IPS DF 6.9 (cell line): ENCODE measurements at regions not wholly inside any gene's neighbourhood (a gene's known extent, or its start where the extent isn't known, plus 50 kb on each side); places are given as distances from the start of the nearest gene placed in this dataset.

Experiments
- DNase-seq: peaks from one replicate; pipeline ENCODE4 v3.0.0-alpha.2; 2013; ENCODE audit warnings: low read depth, low spot score
- H3K27ac ChIP-seq: one replicate; pipeline ENCODE4 v1.5.1; 2013; ENCODE audit warnings: low read length, control low read depth
- H3K27me3 ChIP-seq: 2 replicates; pipeline ENCODE4 v1.6.1; 2013; ENCODE audit warnings: mild to moderate bottlenecking, low read length; ENCODE audit not compliant: control insufficient read depth, insufficient read depth
- H3K36me3 ChIP-seq: 2 replicates; pipeline ENCODE4 v1.6.1; 2013; ENCODE audit warnings: low read length; ENCODE audit not compliant: control insufficient read depth, insufficient read depth
- H3K4me1 ChIP-seq: 2 replicates; pipeline ENCODE4 v1.6.1; 2013; ENCODE audit warnings: low read length; ENCODE audit not compliant: control insufficient read depth, insufficient read depth
- H3K4me3 ChIP-seq: 2 replicates; pipeline ENCODE4 v1.5.1; 2013; ENCODE audit warnings: mild to moderate bottlenecking, low read length
- H3K9me3 ChIP-seq: 2 replicates; pipeline ENCODE4 v1.6.1; 2013; ENCODE audit warnings: low read length, inconsistent platforms; ENCODE audit not compliant: control insufficient read depth, insufficient read depth
- WGBS: extraction: QIAGEN DNeasy Blood & Tissue Kit; methylation state at CpG from one replicate; pipeline ENCODE4 v1.1.7; 2013; ENCODE audit warnings: mixed read lengths, missing lambda C conversion rate; ENCODE audit not compliant: insufficient read length, insufficient coverage; 5-methylcytosine and 5-hydroxymethylcytosine counted together

DNA sequence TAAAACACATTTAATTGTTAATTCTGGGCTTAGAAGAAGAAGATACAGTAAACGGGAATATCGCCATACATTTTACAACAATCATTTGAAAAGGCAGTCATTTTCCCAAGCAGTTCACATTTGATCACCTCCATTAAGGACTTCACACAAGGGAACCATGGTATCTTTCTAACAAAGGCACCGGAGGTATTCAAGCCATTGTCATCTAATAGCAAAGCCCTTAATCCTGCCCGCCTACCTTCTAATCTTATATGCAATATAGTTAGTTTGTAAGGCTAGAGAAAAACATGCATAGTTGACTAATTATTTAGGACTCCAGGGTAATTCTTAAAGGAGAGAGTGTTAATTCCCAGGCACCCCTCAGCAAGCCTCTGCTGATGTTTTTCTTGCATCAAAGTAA lies 83.1 kb downstream of the MRPL32 start:
- no peaks in the 10 kb centered on the region for H3K9me3 ChIP-seq
- no peaks in the 10 kb centered on the region for H3K4me1 ChIP-seq
- no CpG with 5 or more reads among the region's 4 CpGs for WGBS
- no peaks in the 10 kb centered on the region for H3K36me3 ChIP-seq
- DNase-seq: no peak
- H3K27me3 ChIP-seq: no peaks in the 10 kb centered on the region
- no peak overlapping the region for H3K27ac ChIP-seq
- H3K4me3 ChIP-seq: no peak overlapping the region

DNA sequence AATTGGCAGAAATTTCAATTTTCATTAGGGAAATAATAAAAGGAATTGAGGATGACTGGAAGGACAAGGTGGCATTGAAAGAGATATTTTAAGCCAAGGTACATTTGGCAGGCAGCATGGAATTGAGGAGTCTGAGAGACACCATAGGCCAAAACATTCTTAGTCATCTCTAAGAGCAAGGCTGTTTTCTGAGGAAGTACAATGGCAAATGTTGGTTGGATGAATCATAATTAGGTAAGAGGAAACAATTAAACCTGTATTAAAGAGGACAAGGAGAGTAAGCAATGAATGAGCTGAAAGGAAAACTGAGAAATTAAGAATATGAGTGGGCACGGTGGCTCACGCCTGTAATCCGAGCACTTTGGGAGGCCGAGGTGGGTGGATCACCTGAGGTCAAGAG lies 86.3 kb downstream of the MRPL32 start:
- Histone ChIP-seq H3K4me1 (no peaks in the 10 kb centered on the region), H3K27me3 (no peaks in the 10 kb centered on the region; the same call in 1 of the 2 replicates), H3K36me3 (no peaks in the 10 kb centered on the region), H3K27ac (no peak overlapping the region), H3K9me3 (no peaks in the 10 kb centered on the region), H3K4me3 (no peak overlapping the region)
- DNase-seq: no peak
- WGBS: no CpG with 5 or more reads among the region's 4 CpGs

DNA sequence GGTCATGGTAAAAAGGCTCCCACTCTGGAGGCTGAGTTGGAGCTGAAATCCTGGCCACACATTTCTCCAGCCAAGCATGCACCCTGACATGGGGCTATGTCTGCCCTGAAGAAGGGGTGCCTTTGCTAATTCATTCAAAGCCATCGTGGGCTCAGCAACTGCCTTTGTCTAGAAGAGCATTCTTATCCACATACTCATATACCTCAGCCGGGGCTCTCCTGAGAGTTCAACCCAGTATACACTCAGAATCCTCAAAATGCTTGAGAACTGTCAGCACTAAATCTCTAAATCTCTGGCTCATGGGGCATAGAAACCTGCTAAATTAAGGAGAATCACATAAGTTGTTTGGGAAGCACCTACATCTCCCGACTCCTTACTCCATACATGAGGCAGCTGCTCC lies 89.3 kb downstream of the MRPL32 start:
- H3K27me3 ChIP-seq: no peaks in the 10 kb centered on the region; the same call in 1 of the 2 replicates
- no peaks in the 10 kb centered on the region for H3K9me3 ChIP-seq
- H3K4me3 ChIP-seq: no peak overlapping the region
- whole genome bisulfite sequencing: no CpG with 5 or more reads among the region's 3 CpGs
- H3K36me3 ChIP-seq: no peaks in the 10 kb centered on the region
- DNase-seq: no peak
- H3K27ac ChIP-seq: no peak overlapping the region
- no peaks in the 10 kb centered on the region for H3K4me1 ChIP-seq

DNA sequence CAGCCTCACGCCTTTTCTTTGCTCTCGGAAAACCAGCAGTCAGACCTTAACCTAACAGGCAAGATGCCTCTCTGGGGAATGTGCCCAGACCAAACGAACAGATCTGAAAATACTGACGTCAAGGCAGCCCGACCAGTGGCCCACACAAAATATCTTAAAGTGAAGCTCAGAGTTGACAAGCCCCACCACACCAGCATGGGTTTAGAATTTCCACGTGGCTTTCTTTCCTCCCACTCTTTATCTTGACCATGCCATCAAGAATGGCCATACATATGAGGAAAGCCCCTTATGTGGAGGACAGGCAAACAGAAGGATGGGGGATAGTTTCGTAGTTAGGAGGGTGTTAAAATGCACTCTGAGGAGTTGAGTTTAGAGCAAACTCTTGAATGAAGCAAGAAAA lies 89.8 kb downstream of the MRPL32 start:
- H3K4me3 ChIP-seq: no peak overlapping the region
- H3K4me1 ChIP-seq: no peaks in the 10 kb centered on the region
- H3K9me3 ChIP-seq: no peaks in the 10 kb centered on the region
- no peak for DNase-seq
- no peaks in the 10 kb centered on the region for H3K36me3 ChIP-seq
- no CpG with 5 or more reads among the region's 7 CpGs for WGBS
- H3K27me3 ChIP-seq: no peaks in the 10 kb centered on the region; the same call in 1 of the 2 replicates
- no peak overlapping the region for H3K27ac ChIP-seq

DNA sequence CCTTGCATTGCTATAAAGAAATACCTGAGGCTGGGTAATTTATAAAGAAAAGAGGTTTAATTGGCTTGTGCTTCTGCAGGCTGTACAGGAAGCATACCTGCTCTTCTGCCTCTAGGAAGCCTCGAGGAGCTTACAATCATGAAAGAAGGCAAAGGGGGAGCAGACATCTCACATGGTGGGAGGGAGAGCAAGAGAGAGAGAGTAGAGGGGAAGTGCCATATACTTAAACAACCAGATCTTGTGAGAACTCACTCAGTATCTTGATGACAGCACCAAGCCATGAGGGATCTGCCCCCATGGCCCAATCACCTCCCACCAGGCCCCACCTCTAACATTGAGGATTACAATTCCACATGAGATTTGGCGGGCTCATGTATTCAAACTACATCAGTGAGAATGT lies 79.1 kb upstream of the HECW1 start:
- no CpG with 5 or more reads among the region's 2 CpGs for WGBS

DNA sequence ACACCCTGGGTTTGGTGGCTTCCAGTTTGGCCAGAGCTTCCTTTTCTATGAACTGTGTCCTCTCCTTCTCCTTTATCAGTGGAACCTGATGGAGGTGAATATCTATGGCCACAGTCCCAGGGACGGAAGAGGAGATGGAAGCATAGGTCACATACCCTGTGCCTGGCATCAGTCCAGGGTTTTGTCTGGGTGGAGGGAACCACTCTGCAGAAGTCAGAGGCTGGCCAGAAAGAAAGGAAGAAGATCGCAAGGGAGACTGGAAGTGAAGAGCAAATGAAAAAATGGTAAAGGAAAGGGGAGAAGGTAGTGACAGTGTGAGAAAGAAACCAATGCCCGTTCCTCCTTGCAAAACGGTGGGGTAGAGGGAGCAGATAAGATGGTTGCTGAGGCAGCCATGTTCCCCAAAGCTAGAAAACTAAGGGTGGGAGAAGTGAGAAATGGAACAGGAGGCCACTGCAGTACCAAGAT lies 77.9 kb upstream of the HECW1 start:
- Histone ChIP-seq H3K36me3 (no peaks in the 10 kb centered on the region), H3K9me3 (no peaks in the 10 kb centered on the region), H3K27ac (no peak overlapping the region), H3K4me3 (no peak overlapping the region), H3K4me1 (no peaks in the 10 kb centered on the region), H3K27me3 (no peaks in the 10 kb centered on the region)
- no CpG with 5 or more reads among the region's 4 CpGs for WGBS
- no peak for DNase-seq

More for the DNA sequence above, 79.1 kb upstream of the HECW1 start:
- DNase-seq: no peak
- H3K27ac ChIP-seq: no peak overlapping the region
- no peaks in the 10 kb centered on the region for H3K36me3 ChIP-seq
- no peaks in the 10 kb centered on the region for H3K27me3 ChIP-seq
- H3K4me3 ChIP-seq: no peak overlapping the region
- no peaks in the 10 kb centered on the region for H3K9me3 ChIP-seq
- no peaks in the 10 kb centered on the region for H3K4me1 ChIP-seq

DNA sequence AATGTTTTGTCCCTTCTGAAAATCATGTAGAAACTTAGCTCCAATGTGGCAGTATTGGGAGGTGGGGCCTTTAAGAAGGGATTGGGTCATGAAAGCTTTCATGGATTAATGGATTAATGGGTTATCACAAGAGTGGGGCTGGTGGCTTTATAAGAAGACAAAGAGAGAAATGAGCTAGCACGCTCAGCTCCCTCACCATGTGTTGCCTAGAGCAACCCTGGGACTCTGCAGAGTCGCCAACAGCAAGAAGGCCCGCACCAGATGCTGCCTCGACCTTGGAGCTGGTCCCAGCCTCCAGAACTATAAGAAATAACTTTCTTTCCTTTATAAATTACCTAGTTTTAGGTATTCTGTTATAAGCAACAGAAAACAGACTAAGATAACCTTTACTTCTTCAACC lies 74.9 kb upstream of the HECW1 start:
- H3K27me3 ChIP-seq: no peaks in the 10 kb centered on the region

DNA sequence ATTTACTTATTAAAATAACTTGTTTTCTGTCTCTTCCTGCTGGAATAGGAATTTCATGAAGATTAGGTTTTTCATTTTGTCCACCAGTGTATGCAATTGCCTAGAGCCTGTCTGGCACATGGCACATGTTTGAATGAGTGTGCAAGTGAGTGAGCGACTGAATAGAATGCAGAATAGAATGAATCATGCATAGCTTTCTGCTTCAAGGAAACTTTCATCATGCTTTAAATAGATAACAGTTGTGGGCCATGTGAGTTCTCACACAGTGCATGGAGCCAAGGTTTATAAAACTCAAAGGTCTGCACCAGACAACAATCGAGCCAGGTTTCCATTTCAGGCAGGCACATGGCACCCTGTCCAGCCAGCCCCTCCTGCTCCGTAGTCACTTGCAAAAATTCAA lies 74.2 kb upstream of the HECW1 start:
- DNase-seq: no peak
- WGBS: no CpG with 5 or more reads among the region's 3 CpGs

More for the DNA sequence above, 74.9 kb upstream of the HECW1 start:
- H3K36me3 ChIP-seq: no peaks in the 10 kb centered on the region
- no peak overlapping the region for H3K4me3 ChIP-seq
- H3K27ac ChIP-seq: no peak overlapping the region
- no CpG with 5 or more reads among the region's 4 CpGs for WGBS
- H3K4me1 ChIP-seq: no peaks in the 10 kb centered on the region
- H3K9me3 ChIP-seq: no peaks in the 10 kb centered on the region
- no peak for DNase-seq

DNA sequence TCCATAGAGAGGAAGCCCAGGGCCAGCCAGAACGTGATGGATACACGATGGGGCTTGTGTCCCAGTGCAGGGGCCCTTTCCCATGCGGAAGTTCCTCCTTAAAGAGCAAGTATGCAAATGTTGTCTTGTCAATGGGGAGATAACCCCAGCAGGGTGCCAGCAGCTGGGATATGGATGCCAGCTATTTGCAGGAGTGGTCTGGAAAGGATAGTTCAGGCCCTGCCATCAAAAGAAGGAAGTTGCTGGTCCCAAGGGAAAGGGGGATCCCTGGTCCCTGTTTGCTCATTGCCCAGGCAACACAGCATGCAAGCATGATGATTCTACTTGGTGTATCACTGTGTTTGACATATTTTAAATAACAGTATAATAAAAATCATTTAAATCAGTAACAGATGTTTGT lies 73.1 kb upstream of the HECW1 start:
- Histone ChIP-seq H3K27me3 (no peaks in the 10 kb centered on the region), H3K4me3 (no peak overlapping the region), H3K27ac (no peak overlapping the region), H3K36me3 (no peaks in the 10 kb centered on the region), H3K9me3 (no peaks in the 10 kb centered on the region), H3K4me1 (no peaks in the 10 kb centered on the region)
- WGBS: no CpG with 5 or more reads among the region's 3 CpGs
- peak; percentile 16 for DNase-seq

More for the DNA sequence above, 74.2 kb upstream of the HECW1 start:
- no peaks in the 10 kb centered on the region for H3K36me3 ChIP-seq
- H3K4me3 ChIP-seq: no peak overlapping the region
- H3K27me3 ChIP-seq: no peaks in the 10 kb centered on the region
- H3K4me1 ChIP-seq: no peaks in the 10 kb centered on the region
- no peaks in the 10 kb centered on the region for H3K9me3 ChIP-seq
- H3K27ac ChIP-seq: no peak overlapping the region

DNA sequence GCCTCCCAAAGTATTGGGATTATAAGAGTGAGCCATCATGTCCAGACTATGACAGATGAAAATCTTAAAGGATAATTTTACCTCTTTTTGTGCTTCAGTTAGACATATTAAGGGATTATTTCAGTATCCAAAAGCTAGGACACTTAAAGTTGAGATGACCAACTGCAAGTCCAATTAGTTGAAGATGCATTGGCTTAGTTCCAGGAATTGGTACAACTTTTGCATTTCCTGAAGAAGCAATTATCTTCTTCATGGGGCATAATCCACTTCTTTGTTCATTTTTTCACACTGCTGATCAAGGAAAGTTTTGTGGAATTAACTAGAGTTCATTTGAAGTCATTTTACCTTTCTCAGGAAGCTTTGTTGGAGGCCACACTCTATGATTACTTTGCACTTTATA lies 72.0 kb upstream of the HECW1 start:
- Histone ChIP-seq H3K27ac (no peak overlapping the region), H3K9me3 (no peaks in the 10 kb centered on the region), H3K4me3 (no peak overlapping the region), H3K27me3 (no peaks in the 10 kb centered on the region), H3K4me1 (no peaks in the 10 kb centered on the region), H3K36me3 (no peaks in the 10 kb centered on the region)
- DNase-seq: no peak

DNA sequence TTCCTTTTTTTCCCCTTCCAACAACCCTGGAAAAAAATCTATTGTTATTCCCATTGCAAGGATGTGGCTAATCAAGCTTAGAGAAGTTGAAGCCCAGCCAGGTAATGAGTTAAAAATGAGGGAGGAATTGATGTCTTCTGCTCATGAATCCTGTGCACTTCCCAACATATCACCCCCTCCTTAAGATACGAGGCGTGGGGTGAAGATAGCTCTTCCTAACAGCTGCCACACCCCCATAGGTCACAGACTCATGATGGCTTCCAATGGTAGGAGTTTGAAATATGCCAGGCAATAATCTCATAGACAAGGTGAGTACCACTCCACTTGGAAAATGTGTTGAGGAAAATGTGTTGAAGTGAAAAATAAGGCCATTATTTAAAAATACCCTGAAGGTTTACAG lies 71.3 kb upstream of the HECW1 start:
- no peaks in the 10 kb centered on the region for H3K36me3 ChIP-seq
- WGBS: no CpG with 5 or more reads among the region's 2 CpGs
- H3K27me3 ChIP-seq: no peaks in the 10 kb centered on the region
- no peaks in the 10 kb centered on the region for H3K4me1 ChIP-seq
- no peak overlapping the region for H3K4me3 ChIP-seq
- H3K9me3 ChIP-seq: no peaks in the 10 kb centered on the region
- no peak for DNase-seq
- H3K27ac ChIP-seq: no peak overlapping the region
